Tibial artery (tissue), 4 donors: ENCODE measurements at regions not wholly inside any gene's neighbourhood (a gene's known extent, or its start where the extent isn't known, plus 50 kb on each side); places are given as distances from the start of the nearest gene placed in this dataset.

ENCODE experiments used
- DNase-seq, 2 donors: peaks; one replicate each; pipeline ENCODE4 v3.0.0-alpha.2; 2019
- H3K27ac ChIP-seq, 2 donors: fragments of 200-600 bp; sonication (generic) in 1 of 2; 1 replicate in 1 of 2; 2 replicates in 1 of 2; pipeline ENCODE4 v1.5.1; 2018 to 2019; ENCODE audit warnings: mild to moderate bottlenecking in 1 of 2
- H3K27me3 ChIP-seq, 2 donors: fragments of 200-600 bp; sonication (generic) in 1 of 2; one replicate each; pipeline versions ENCODE4 v1.5.1 to v1.6.0; 2016 to 2019
- H3K36me3 ChIP-seq, 3 donors: fragments of 200-600 bp; sonication (generic) in 2 of 3; one replicate each; pipeline ENCODE4 v1.5.1; 2016 to 2019; ENCODE audit warnings: mild to moderate bottlenecking in 2 of 3
- H3K4me1 ChIP-seq, 4 donors: fragments of 200-600 bp; sonication (generic) in 2 of 4; 1 replicate in 3 of 4; 2 replicates in 1 of 4; pipeline ENCODE4 v1.5.1; 2016 to 2019
- H3K4me3 ChIP-seq, 2 donors: fragments of 200-600 bp; sonication (generic) in 1 of 2; 1 replicate in 1 of 2; 2 replicates in 1 of 2; pipeline ENCODE4 v1.5.1; 2018 to 2019; ENCODE audit warnings: mild to moderate bottlenecking in 2 of 2
- H3K9me3 ChIP-seq, 3 donors: fragments of 200-600 bp; sonication (generic) in 1 of 3; one replicate each; pipeline ENCODE4 v1.5.1; 2016 to 2019
- intact Hi-C: fragments of 100-400 bp; cut with DNase I; formaldehyde crosslinking; loops from one replicate; pipeline ENCODE4 v1.15.0; 2023; ENCODE audit warnings: low total_unique reads
- TF ChIP-seq, protein P1 (sequence below), 2 experiments: fragments of 200-600 bp in 1 of 2; fragments of 450-650 bp in 1 of 2; IDR thresholded peaks; one replicate each; pipeline ENCODE4 v1.5.1; 2017 to 2019; ENCODE audit warnings: antibody characterized with exemption in 2 of 2, mild to moderate bottlenecking in 1 of 2, moderate library complexity in 1 of 2

DNA sequence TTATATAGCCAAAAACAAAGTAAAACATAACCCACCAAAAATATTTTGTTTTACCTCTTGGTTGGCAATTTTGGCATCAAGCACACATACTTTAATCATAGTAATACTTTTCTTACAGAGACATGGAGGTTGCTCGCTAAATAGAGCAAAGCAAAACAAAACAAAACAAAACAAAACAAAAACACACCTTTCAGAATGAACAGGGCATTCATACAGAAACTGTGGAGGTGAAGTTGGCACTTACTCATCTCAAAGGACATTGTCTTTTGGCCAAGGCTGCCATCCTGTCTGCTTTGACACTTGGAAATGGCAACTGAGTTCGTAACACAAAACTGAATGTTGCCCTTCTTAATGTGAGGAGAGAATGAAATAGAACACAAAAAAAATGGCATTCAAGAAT lies 773.1 kb downstream of the USP25 start:
- DNase-seq: no peak
- TF ChIP-seq, protein P1, sequence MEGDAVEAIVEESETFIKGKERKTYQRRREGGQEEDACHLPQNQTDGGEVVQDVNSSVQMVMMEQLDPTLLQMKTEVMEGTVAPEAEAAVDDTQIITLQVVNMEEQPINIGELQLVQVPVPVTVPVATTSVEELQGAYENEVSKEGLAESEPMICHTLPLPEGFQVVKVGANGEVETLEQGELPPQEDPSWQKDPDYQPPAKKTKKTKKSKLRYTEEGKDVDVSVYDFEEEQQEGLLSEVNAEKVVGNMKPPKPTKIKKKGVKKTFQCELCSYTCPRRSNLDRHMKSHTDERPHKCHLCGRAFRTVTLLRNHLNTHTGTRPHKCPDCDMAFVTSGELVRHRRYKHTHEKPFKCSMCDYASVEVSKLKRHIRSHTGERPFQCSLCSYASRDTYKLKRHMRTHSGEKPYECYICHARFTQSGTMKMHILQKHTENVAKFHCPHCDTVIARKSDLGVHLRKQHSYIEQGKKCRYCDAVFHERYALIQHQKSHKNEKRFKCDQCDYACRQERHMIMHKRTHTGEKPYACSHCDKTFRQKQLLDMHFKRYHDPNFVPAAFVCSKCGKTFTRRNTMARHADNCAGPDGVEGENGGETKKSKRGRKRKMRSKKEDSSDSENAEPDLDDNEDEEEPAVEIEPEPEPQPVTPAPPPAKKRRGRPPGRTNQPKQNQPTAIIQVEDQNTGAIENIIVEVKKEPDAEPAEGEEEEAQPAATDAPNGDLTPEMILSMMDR (IDR thresholded peaks at IDR 0.05): no peak
- Histone ChIP-seq H3K27ac (no peak overlapping the region), H3K27me3 (no peaks in the 10 kb centered on the region), H3K36me3 (no peaks in the 10 kb centered on the region), H3K4me1 (peaks cover 0 to 20% (median 3%) of the 10 kb centered on the region in 4 donors), H3K9me3 (no peaks in the 10 kb centered on the region), H3K4me3 (no peak overlapping the region)
- intact Hi-C loops: no loop called here

DNA sequence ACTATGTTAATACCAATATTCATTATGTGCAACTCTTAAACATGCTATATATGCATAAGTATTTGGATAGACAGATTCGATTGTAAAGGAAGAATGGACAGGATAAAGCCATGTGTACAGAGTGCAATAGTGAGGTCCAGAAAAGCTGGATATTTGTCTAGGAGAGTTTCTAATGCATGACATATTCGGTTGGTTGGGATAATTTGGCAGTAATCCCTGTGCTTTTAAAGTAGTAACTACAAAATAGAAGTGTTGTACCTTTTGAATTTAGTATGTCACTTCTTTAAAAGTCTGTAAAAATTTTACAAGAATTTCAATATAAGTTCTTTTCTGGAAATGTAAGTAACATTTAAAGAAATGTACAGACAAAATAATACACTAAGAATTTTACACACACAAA lies 774.5 kb downstream of the USP25 start:
- H3K36me3 ChIP-seq: no peaks in the 10 kb centered on the region
- peaks cover 0 to 20% (median 3%) of the 10 kb centered on the region in 4 donors for H3K4me1 ChIP-seq
- no peak overlapping the region for H3K4me3 ChIP-seq
- no peaks in the 10 kb centered on the region for H3K9me3 ChIP-seq
- TF ChIP-seq, protein P1 (IDR thresholded peaks at IDR 0.05): no peak
- DNase-seq: no peak
- no peaks in the 10 kb centered on the region for H3K27me3 ChIP-seq
- H3K27ac ChIP-seq: no peak overlapping the region
- intact Hi-C loops: no loop called here

DNA sequence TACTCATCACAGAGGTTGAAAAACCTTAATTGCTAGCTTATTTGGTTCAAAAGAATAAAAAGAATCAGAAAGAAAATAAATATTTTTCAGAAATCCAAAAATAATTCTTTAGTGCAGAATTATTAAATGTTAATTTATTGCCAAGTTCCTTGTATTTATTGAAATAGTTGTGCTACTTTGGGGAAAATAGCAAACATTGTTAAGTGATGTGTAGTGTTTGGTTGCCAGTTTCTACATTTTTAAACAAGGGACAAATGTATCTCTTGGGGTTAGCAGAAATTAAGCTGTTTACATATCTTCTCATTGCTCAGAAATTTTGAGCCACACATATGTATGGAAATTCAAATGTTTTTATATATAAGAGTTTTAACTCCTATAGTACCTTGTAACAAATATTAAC lies 775.0 kb downstream of the USP25 start:
- TF ChIP-seq, protein P1 (IDR thresholded peaks at IDR 0.05): no peak
- H3K36me3 ChIP-seq: no peaks in the 10 kb centered on the region
- intact Hi-C loops: no loop called here
- no peak overlapping the region for H3K27ac ChIP-seq
- no peaks in the 10 kb centered on the region for H3K27me3 ChIP-seq
- no peak overlapping the region for H3K4me3 ChIP-seq
- no peak for DNase-seq
- H3K4me1 ChIP-seq: peaks cover 0 to 20% (median 3%) of the 10 kb centered on the region in 4 donors
- H3K9me3 ChIP-seq: no peaks in the 10 kb centered on the region

DNA sequence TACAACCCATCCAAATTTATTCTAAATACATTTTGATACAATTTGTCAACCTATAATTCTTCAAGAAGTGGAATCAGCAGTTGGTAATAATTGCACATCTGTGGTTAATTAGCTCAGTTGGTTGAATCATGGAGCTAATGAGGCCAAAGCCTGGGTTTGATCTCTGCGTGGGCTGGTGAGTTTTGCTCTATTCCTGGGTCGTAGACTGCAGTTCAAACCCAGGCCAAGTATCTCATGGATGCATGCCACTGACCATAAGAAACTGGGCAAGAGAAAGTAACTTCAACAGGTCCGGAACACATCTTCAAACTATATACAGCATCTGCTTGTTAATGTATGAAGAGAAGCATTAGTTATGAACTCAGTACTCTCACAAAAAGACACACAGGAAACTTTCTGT lies 779.7 kb downstream of the USP25 start:
- intact Hi-C loops: no loop called here
- Histone ChIP-seq H3K9me3 (no peaks in the 10 kb centered on the region), H3K4me3 (no peak overlapping the region), H3K4me1 (peaks cover 0 to 20% (median 3%) of the 10 kb centered on the region in 4 donors), H3K27ac (no peak overlapping the region), H3K36me3 (no peaks in the 10 kb centered on the region), H3K27me3 (no peaks in the 10 kb centered on the region)
- TF ChIP-seq, protein P1 (IDR thresholded peaks at IDR 0.05): no peak
- no peak for DNase-seq

DNA sequence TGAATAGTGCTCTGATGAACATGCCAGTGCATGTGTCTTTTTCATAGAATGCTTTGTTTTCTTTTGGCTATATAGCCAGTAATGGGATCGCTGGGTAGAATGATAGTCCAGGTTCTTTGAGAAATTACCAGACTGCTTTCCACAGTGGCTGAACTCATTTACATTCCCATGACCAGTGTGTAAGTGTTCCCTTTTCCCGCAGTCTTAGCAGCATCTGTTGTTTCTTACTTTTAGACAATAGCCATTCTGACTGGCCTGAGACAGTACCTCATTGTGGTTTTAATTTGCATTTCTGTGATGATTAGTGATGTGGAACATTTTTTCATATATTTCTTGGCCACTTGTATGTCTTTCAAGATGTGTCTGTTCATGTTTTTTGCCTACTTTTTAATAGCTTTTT lies 784.5 kb downstream of the USP25 start:
- H3K4me1 ChIP-seq: peaks cover 0 to 11% (median 0%) of the 10 kb centered on the region in 4 donors
- no peak overlapping the region for H3K4me3 ChIP-seq
- no peaks in the 10 kb centered on the region for H3K9me3 ChIP-seq
- intact Hi-C loops: no loop called here
- no peaks in the 10 kb centered on the region for H3K36me3 ChIP-seq
- DNase-seq: no peak
- no peaks in the 10 kb centered on the region for H3K27me3 ChIP-seq
- H3K27ac ChIP-seq: no peak overlapping the region
- TF ChIP-seq, protein P1 (IDR thresholded peaks at IDR 0.05): no peak

DNA sequence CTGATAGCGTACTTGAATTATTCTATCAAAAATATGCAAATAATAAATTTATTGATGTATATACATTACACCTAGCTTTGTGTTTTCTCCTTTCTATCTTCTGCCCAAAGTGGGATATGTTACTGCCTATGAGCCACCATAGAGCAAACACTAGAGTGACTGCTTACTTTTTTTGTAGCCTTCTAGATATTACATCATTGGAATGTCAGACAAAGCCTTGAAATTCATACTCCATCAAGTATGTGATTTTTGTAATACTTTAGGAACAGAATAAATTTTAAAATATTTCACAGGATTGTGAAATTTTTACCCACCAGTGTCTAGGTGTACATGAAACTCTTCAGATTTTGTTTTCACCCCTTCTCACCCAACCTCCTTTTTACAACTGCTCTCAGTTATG lies 787.6 kb downstream of the USP25 start:
- Histone ChIP-seq H3K27me3 (no peaks in the 10 kb centered on the region), H3K4me1 (peaks cover 0 to 14% (median 0%) of the 10 kb centered on the region in 4 donors), H3K4me3 (no peak overlapping the region), H3K27ac (no peak overlapping the region), H3K36me3 (no peaks in the 10 kb centered on the region), H3K9me3 (no peaks in the 10 kb centered on the region)
- DNase-seq: no peak
- TF ChIP-seq, protein P1 (IDR thresholded peaks at IDR 0.05): no peak
- intact Hi-C loops: no loop called here
